Fibroblast of pulmonary artery (primary cell): ENCODE measurements at regions not wholly inside any gene's neighbourhood (a gene's known extent, or its start where the extent isn't known, plus 50 kb on each side); places are given as distances from the start of the nearest gene placed in this dataset.

Source experiments
- DNase-seq: peaks from one replicate; pipeline ENCODE4 v3.0.0-alpha.2; 2010; ENCODE audit warnings: low read depth
- H3K4me3 ChIP-seq: replicated peaks from 2 replicates; pipeline ENCODE4 v1.5.1; 2011; ENCODE audit warnings: low read depth, mild to moderate bottlenecking, control low read depth, low read length, moderate library complexity
- CTCF ChIP-seq: IDR thresholded peaks from 2 replicates; pipeline ENCODE4 v1.5.1; 2011; ENCODE audit warnings: mild to moderate bottlenecking, control low read depth, low read length, inconsistent platforms; ENCODE audit errors: missing control alignments

- DNase-seq: no peak
- TF ChIP-seq CTCF: no peak
- no peak overlapping the region for H3K4me3 ChIP-seq
These were observed 152.5 kb upstream of the ZMIZ1 start for GRCh38 chr10:78916227-78916626.

GRCh38 chr10:78919181-78919966 lies 149.4 kb upstream of the ZMIZ1 start:
- TF ChIP-seq CTCF: no peak
- no peak for DNase-seq
- H3K4me3 ChIP-seq: no peak overlapping the region

- DNase-seq: no peak
- TF ChIP-seq CTCF: no peak
- H3K4me3 ChIP-seq: no peak overlapping the region
These were observed 148.8 kb upstream of the ZMIZ1 start for GRCh38 chr10:78920011-78920410.

- DNase-seq: no peak
- H3K4me3 ChIP-seq: no peak overlapping the region
- TF ChIP-seq CTCF: no peak
These were observed 146.9 kb upstream of the ZMIZ1 start for GRCh38 chr10:78921895-78922294.

GRCh38 chr10:78923647-78924318 lies 145.0 kb upstream of the ZMIZ1 start:
- DNase-seq: no peak
- H3K4me3 ChIP-seq: no peak overlapping the region
- no peak for TF ChIP-seq CTCF

GRCh38 chr10:78924319-78925003 lies 144.3 kb upstream of the ZMIZ1 start:
- TF ChIP-seq CTCF: no peak
- DNase-seq: no peak

More at GRCh38 chr10:78924319-78925003, 144.3 kb upstream of the ZMIZ1 start:
- no peak overlapping the region for H3K4me3 ChIP-seq
